ENCODE measurements at regions not wholly inside any gene's neighbourhood (a gene's known extent, or its start where the extent isn't known, plus 50 kb on each side); places are given as distances from the start of the nearest gene placed in this dataset.

DNA sequence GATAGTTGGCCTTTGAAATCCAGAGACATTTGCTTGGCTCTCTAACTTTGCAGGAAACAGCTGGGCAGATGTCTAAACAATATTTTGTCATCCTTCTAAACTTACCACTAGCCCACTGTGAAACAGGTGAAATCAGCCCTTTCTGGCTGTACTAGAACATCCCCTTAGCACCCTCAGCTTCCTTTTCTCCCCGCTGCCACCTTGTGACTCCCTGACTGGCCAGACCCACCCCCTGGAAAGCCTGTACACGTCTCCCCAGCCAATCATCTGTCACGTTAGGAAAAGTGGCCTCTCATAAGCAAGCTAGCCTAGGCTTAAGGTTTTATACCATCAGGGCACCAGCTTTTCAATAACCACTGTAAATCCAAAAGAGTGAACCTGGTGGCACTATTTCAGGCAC lies 88.6 kb upstream of the E2F3 start:
- 43 to 48% methylated on average over 3 of the region's 3 CpGs for WGBS, 2 donors
- TF ChIP-seq EP300 (IDR thresholded peaks at IDR 0.05) (no peak), CTCF (IDR thresholded peaks at IDR 0.05) (no peak), POLR2A (IDR thresholded peaks at IDR 0.05) (no peak)
- no peak for DNase-seq (ENCODE audit: low spot score in 2 of 2)

GRCh38 chr6:20313960-20314530 lies 87.6 kb upstream of the E2F3 start:
- WGBS, 2 donors = 50% methylated on average over 7 of the region's 7 CpGs
- no peaks in the 10 kb centered on the region for H3K4me1 ChIP-seq

More for the DNA sequence above, 88.6 kb upstream of the E2F3 start:
- no peaks in the 10 kb centered on the region for H3K4me1 ChIP-seq
- no peaks in the 10 kb centered on the region for H3K27me3 ChIP-seq
- no peaks in the 10 kb centered on the region for H3K9me3 ChIP-seq
- no peak overlapping the region for H3K27ac ChIP-seq
- H3K4me3 ChIP-seq = no peak overlapping the region
- H3K36me3 ChIP-seq = no peaks in the 10 kb centered on the region

DNA sequence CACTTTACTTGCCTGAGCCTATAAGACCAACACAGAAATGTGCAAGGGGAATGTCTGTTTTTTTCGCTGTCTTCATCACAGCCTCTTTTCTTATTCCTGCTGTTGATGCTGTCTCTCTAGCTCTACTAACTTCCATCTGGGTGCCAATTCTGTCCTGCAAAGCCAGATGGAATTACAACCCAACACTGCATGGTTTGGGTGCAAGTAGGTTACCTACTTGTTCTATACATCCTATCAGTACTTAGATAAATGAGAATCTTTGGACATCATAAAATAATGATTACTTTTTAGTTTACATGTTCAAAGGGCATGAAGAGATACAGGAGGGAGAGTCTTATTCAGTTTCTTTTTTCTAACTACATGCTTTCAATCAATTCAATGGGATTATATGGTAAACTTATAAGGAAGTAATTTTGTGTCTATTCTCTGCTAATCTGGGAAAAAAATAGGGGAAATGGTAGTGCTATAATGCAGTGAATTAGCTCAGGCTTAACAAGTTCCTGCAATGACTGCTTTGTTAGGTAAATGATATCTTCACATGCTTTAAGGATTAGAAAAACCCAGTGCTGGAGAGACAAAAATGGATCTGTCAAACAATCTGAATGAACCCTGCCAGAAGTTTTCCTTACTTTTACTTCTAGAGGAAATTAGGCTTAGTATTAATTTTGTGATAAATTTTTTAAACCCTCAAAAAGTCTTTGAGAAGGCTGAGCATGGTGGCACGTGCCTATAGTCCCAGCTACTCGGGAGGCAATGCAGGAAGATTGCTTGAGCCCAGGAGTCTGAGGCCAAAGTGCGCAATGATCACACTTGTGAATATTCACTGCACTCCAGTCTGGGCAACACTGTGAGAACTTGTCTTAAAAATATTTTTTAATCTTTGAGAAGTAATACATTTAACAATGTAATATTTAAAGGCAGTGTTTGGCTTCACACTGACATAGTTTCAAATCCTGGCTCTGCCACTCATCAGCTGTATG lies 86.5 kb upstream of the E2F3 start:
- no peak overlapping the region for H3K4me3 ChIP-seq
- no peaks in the 10 kb centered on the region for H3K9me3 ChIP-seq
- no peak for TF ChIP-seq CTCF (IDR thresholded peaks at IDR 0.05)
- TF ChIP-seq POLR2A (IDR thresholded peaks at IDR 0.05) = no peak
- TF ChIP-seq EP300 (IDR thresholded peaks at IDR 0.05) = no peak
- 83 to 85% methylated on average over 4 of the region's 4 CpGs for WGBS, 2 donors
- no peaks in the 10 kb centered on the region for H3K4me1 ChIP-seq
- no peaks in the 10 kb centered on the region for H3K27me3 ChIP-seq
- H3K36me3 ChIP-seq = no peaks in the 10 kb centered on the region
- no peak for DNase-seq (ENCODE audit: low spot score in 2 of 2)
- H3K27ac ChIP-seq = no peak overlapping the region

More at GRCh38 chr6:20313960-20314530, 87.6 kb upstream of the E2F3 start:
- no peak for DNase-seq (ENCODE audit: low spot score in 2 of 2)
- Histone ChIP-seq H3K9me3 (no peaks in the 10 kb centered on the region), H3K27me3 (no peaks in the 10 kb centered on the region), H3K4me3 (no peak overlapping the region), H3K27ac (no peak overlapping the region), H3K36me3 (no peaks in the 10 kb centered on the region)
- TF ChIP-seq POLR2A (IDR thresholded peaks at IDR 0.05) (no peak), CTCF (IDR thresholded peaks at IDR 0.05) (no peak), EP300 (IDR thresholded peaks at IDR 0.05) (no peak)

DNA sequence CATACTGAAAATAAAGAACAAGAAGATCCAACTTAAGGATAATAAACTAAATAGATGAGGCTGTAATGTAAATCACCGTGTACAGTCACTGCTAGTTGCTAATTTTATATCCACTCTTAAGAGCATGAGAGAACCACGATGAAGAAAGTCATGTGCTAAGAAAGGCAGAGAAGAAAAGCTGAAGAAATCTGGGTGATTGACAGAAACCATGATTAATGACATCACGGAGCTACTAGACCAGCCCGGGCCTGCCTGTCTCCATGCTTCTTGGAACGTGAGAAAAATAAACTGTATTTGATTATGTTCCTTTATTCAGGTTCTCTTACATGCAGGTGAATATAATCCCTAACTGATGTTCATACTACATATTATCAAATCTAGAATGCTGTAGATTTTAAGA lies 84.2 kb upstream of the E2F3 start:
- Histone ChIP-seq H3K4me1 (no peaks in the 10 kb centered on the region), H3K4me3 (no peak overlapping the region), H3K9me3 (no peaks in the 10 kb centered on the region), H3K27ac (no peak overlapping the region), H3K27me3 (no peaks in the 10 kb centered on the region), H3K36me3 (no peaks in the 10 kb centered on the region)
- no peak for DNase-seq (ENCODE audit: low spot score in 2 of 2)
- TF ChIP-seq EP300 (IDR thresholded peaks at IDR 0.05) (no peak), CTCF (IDR thresholded peaks at IDR 0.05) (no peak), POLR2A (IDR thresholded peaks at IDR 0.05) (no peak)
- WGBS, 2 donors = 89 to 92% methylated on average over 5 of the region's 5 CpGs

GRCh38 chr6:20318851-20319387 lies 82.8 kb upstream of the E2F3 start:
- Histone ChIP-seq H3K4me1 (no peaks in the 10 kb centered on the region), H3K36me3 (no peaks in the 10 kb centered on the region), H3K4me3 (no peak overlapping the region), H3K27ac (no peak overlapping the region), H3K9me3 (no peaks in the 10 kb centered on the region), H3K27me3 (no peaks in the 10 kb centered on the region)
- DNase-seq (ENCODE audit: low spot score in 2 of 2) = no peak
- WGBS, 2 donors = 90 to 97% methylated on average over 16 to 37 of the region's 37 CpGs
- TF ChIP-seq POLR2A (IDR thresholded peaks at IDR 0.05) (no peak), CTCF (IDR thresholded peaks at IDR 0.05) (no peak), EP300 (IDR thresholded peaks at IDR 0.05) (no peak)

Measured in tibial nerve (tissue), 4 donors.